H9 (cell line): ENCODE measurements at regions not wholly inside any gene's neighbourhood (a gene's known extent, or its start where the extent isn't known, plus 50 kb on each side); places are given as distances from the start of the nearest gene placed in this dataset.

Source experiments
- DNase-seq: peaks from one replicate; pipeline ENCODE4 v3.0.0-alpha.2; 2017
- H2AFZ ChIP-seq: one replicate; pipeline ENCODE4 v1.6.1; 2013; ENCODE audit warnings: mild to moderate bottlenecking, low read length, control low read depth, moderate library complexity
- H2AK5ac ChIP-seq: 2 replicates; pipeline ENCODE4 v1.6.1; 2013; ENCODE audit warnings: low read length, control low read depth, mixed read lengths; ENCODE audit not compliant: insufficient read length
- H2BK120ac ChIP-seq: one replicate; pipeline ENCODE4 v1.6.1; 2013; ENCODE audit warnings: low read depth, mild to moderate bottlenecking, low read length, control low read depth, inconsistent platforms; ENCODE audit not compliant: poor library complexity, severe bottlenecking
- H2BK12ac ChIP-seq: 2 replicates; pipeline ENCODE4 v1.6.1; 2013; ENCODE audit warnings: low read length, control low read depth, mixed read lengths, low read depth; ENCODE audit not compliant: insufficient read length
- H2BK15ac ChIP-seq: 2 replicates; pipeline ENCODE4 v1.6.1; 2013; ENCODE audit warnings: low read depth, low read length, control low read depth
- H2BK20ac ChIP-seq: one replicate; pipeline ENCODE4 v1.6.1; 2013; ENCODE audit warnings: low read depth, mild to moderate bottlenecking, low read length, control low read depth, inconsistent platforms; ENCODE audit not compliant: poor library complexity, severe bottlenecking
- H2BK5ac ChIP-seq: 2 replicates; pipeline ENCODE4 v1.6.1; 2013; ENCODE audit warnings: low read length, control low read depth, mixed read lengths; ENCODE audit not compliant: insufficient read length
- H3K14ac ChIP-seq: 2 replicates; pipeline ENCODE4 v1.6.1; 2013; ENCODE audit warnings: low read length, control low read depth; ENCODE audit not compliant: insufficient read depth
- H3K18ac ChIP-seq: 2 replicates; pipeline ENCODE4 v1.6.1; 2013; ENCODE audit warnings: low read depth, mild to moderate bottlenecking, mixed read lengths, low read length, control low read depth; ENCODE audit not compliant: insufficient read length
- H3K23ac ChIP-seq: 2 replicates; pipeline ENCODE4 v1.6.1; 2013; ENCODE audit warnings: low read length, control low read depth, mixed read lengths, low read depth; ENCODE audit not compliant: insufficient read length
- H3K23me2 ChIP-seq: 2 replicates; pipeline ENCODE4 v1.6.1; 2013; ENCODE audit warnings: low read depth, mild to moderate bottlenecking, mixed read lengths, low read length, control low read depth; ENCODE audit not compliant: insufficient read length, poor library complexity, severe bottlenecking
- H3K27ac ChIP-seq: 2 replicates; pipeline ENCODE4 v1.5.1; 2013; ENCODE audit warnings: low read length, control low read depth, mixed read lengths, low read depth; ENCODE audit not compliant: insufficient read length
- H3K27me3 ChIP-seq: 2 replicates; pipeline ENCODE4 v1.6.1; 2013; ENCODE audit warnings: low read length, control low read depth, inconsistent platforms; ENCODE audit not compliant: insufficient read depth
- H3K4ac ChIP-seq: 2 replicates; pipeline ENCODE4 v1.6.1; 2013; ENCODE audit warnings: low read depth, mild to moderate bottlenecking, control low read depth, inconsistent platforms, low read length, moderate library complexity
- H3K4me1 ChIP-seq: 2 replicates; pipeline ENCODE4 v1.6.1; 2013; ENCODE audit warnings: low read length, control low read depth, inconsistent platforms; ENCODE audit not compliant: insufficient read depth
- H3K4me2 ChIP-seq: 2 replicates; pipeline ENCODE4 v1.6.1; 2013; ENCODE audit warnings: low read length, control low read depth, mixed read lengths; ENCODE audit not compliant: insufficient read length, insufficient read depth
- H3K56ac ChIP-seq: 2 replicates; pipeline ENCODE4 v1.6.1; 2013; ENCODE audit warnings: low read depth, mild to moderate bottlenecking, mixed read lengths, low read length, control low read depth; ENCODE audit not compliant: insufficient read length
- H3K79me1 ChIP-seq: 2 replicates; pipeline ENCODE4 v1.6.1; 2013; ENCODE audit warnings: low read depth, mild to moderate bottlenecking, moderate library complexity, low read length, control low read depth, inconsistent platforms; ENCODE audit not compliant: insufficient read depth, poor library complexity, severe bottlenecking
- H3K79me2 ChIP-seq: 2 replicates; pipeline ENCODE4 v1.6.1; 2013; ENCODE audit warnings: low read length, control low read depth, inconsistent platforms; ENCODE audit not compliant: insufficient read depth
- H3K9ac ChIP-seq: 2 replicates; pipeline ENCODE4 v1.6.1; 2013; ENCODE audit warnings: low read length, control low read depth, mixed read lengths; ENCODE audit not compliant: insufficient read length; ENCODE audit errors: extremely low read depth
- H3K9me3 ChIP-seq: one replicate; pipeline ENCODE4 v1.6.1; 2013; ENCODE audit warnings: low read depth, low read length, inconsistent platforms; ENCODE audit not compliant: control insufficient read depth
- H3T11ph ChIP-seq: one replicate; pipeline ENCODE4 v1.6.1; 2013; ENCODE audit warnings: mild to moderate bottlenecking, low read length, control low read depth, inconsistent platforms
- H4K20me1 ChIP-seq: one replicate; pipeline ENCODE4 v1.6.1; 2013; ENCODE audit not compliant: control insufficient read depth, insufficient read length, insufficient read depth
- H4K5ac ChIP-seq: 2 replicates; pipeline ENCODE4 v1.6.1; 2013; ENCODE audit warnings: low read depth, mild to moderate bottlenecking, mixed read lengths, low read length, control low read depth; ENCODE audit not compliant: insufficient read length
- H4K8ac ChIP-seq: replicated peaks from 2 replicates; pipeline ENCODE4 v1.6.1; 2013; ENCODE audit warnings: low read length, control low read depth, mixed read lengths, low read depth; ENCODE audit not compliant: insufficient read length
- H4K91ac ChIP-seq: 2 replicates; pipeline ENCODE4 v1.6.1; 2013; ENCODE audit warnings: low read depth, mild to moderate bottlenecking, moderate library complexity, mixed read lengths, low read length, control low read depth; ENCODE audit not compliant: insufficient read length
- H3K27ac Mint-ChIP-seq, 3 experiments: 2 replicates in 2 of 3; 3 replicates in 1 of 3; pipeline ENCODE4 v1.8.0; 2020 to 2021; ENCODE audit warnings: mixed read lengths in 3 of 3, mild to moderate bottlenecking in 1 of 3, moderate library complexity in 1 of 3
- H3K27me3 Mint-ChIP-seq: 2 replicates; pipeline ENCODE4 v1.8.0; 2021; ENCODE audit warnings: low read depth, mild to moderate bottlenecking, moderate library complexity, mixed read lengths
- H3K36me3 Mint-ChIP-seq, 3 experiments: 2 replicates in 2 of 3; 3 replicates in 1 of 3; pipeline ENCODE4 v1.8.0; 2020 to 2021; ENCODE audit warnings: low read depth in 3 of 3, mixed read lengths in 3 of 3; ENCODE audit not compliant: insufficient read depth in 1 of 3
- H3K4me1 Mint-ChIP-seq, 2 experiments: 2 replicates each; pipeline ENCODE4 v1.8.0; 2020; ENCODE audit warnings: mixed read lengths in 2 of 2
- H3K4me3 Mint-ChIP-seq, 2 experiments: 2 replicates in 1 of 2; 3 replicates in 1 of 2; pipeline ENCODE4 v1.8.0; 2020 to 2021; ENCODE audit warnings: mild to moderate bottlenecking in 2 of 2, mixed read lengths in 2 of 2, moderate library complexity in 1 of 2
- H3K9me3 Mint-ChIP-seq, 2 experiments: 2 replicates in 1 of 2; 3 replicates in 1 of 2; pipeline ENCODE4 v1.8.0; 2020; ENCODE audit warnings: mild to moderate bottlenecking in 2 of 2, mixed read lengths in 2 of 2, moderate library complexity in 1 of 2
- WGBS: extraction: QIAGEN DNeasy Blood & Tissue Kit; methylation state at CpG from one replicate; pipeline ENCODE4 v1.1.7; 2013; ENCODE audit warnings: missing lambda C conversion rate, low lambda C conversion rate, mixed read lengths; ENCODE audit not compliant: insufficient read length; ENCODE audit errors: extremely low coverage; 5-methylcytosine and 5-hydroxymethylcytosine counted together
- TF ChIP-seq, protein P1 (sequence below): fragments of 200-600 bp; sonication (generic); conservative IDR thresholded peaks from 3 replicates; pipeline ENCODE4 v1.8.0; 2021; ENCODE audit warnings: antibody characterized with exemption, mild to moderate bottlenecking

DNA sequence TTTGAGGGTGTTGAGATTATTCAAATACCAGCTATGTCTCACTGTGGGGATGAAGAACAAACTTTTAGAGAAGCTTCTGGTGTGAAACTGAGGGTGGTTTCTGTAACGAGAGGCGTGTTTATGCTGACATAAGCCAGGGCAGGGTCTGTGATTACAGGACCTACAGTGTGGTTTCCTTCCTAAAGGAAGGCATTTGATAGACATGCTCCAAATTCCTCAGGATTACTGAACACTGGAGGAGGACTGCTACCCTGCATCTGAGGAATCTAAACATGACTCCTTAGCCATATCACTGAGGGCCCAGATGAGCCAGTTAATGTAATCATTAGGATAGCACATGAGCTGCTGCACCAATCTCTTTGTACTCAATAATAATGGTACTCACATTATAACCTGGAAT lies 328.4 kb upstream of the UMPS start:
- Histone ChIP-seq H3K27ac (no peak overlapping the region), H4K91ac (no peak overlapping the region), H2BK20ac (no peak overlapping the region), H3K79me2 (no peaks in the 10 kb centered on the region), H3K23ac (no peak overlapping the region), H2BK15ac (no peak overlapping the region), H4K5ac (no peak overlapping the region), H3K23me2 (no peaks in the 10 kb centered on the region), H3K9ac (no peak overlapping the region), H3K14ac (no peak overlapping the region), H3K56ac (no peak overlapping the region), H3K18ac (no peak overlapping the region), H3K4me2 (no peak overlapping the region), H2AK5ac (no peak overlapping the region), H2BK12ac (no peak overlapping the region), H3K4ac (no peak overlapping the region), H3K4me1 (no peaks in the 10 kb centered on the region), H3K79me1 (no peaks in the 10 kb centered on the region), H3K27me3 (no peaks in the 10 kb centered on the region), H3T11ph (no peak overlapping the region), H4K8ac (no peak overlapping the region), H2BK5ac (no peak overlapping the region), H2BK120ac (no peak overlapping the region), H3K9me3 (no peaks in the 10 kb centered on the region), H2AFZ (no peak overlapping the region), H4K20me1 (no peaks in the 10 kb centered on the region)
- no peak for DNase-seq
- no peak overlapping the region for H3K4me3 Mint-ChIP-seq
- H3K36me3 Mint-ChIP-seq, result no peaks in the 10 kb centered on the region
- H3K4me1 Mint-ChIP-seq, result no peaks in the 10 kb centered on the region
- no peak overlapping the region; a peak in 1 of 7 replicates for H3K27ac Mint-ChIP-seq
- TF ChIP-seq, protein P1, sequence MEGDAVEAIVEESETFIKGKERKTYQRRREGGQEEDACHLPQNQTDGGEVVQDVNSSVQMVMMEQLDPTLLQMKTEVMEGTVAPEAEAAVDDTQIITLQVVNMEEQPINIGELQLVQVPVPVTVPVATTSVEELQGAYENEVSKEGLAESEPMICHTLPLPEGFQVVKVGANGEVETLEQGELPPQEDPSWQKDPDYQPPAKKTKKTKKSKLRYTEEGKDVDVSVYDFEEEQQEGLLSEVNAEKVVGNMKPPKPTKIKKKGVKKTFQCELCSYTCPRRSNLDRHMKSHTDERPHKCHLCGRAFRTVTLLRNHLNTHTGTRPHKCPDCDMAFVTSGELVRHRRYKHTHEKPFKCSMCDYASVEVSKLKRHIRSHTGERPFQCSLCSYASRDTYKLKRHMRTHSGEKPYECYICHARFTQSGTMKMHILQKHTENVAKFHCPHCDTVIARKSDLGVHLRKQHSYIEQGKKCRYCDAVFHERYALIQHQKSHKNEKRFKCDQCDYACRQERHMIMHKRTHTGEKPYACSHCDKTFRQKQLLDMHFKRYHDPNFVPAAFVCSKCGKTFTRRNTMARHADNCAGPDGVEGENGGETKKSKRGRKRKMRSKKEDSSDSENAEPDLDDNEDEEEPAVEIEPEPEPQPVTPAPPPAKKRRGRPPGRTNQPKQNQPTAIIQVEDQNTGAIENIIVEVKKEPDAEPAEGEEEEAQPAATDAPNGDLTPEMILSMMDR, result no peak
- no peaks in the 10 kb centered on the region for H3K9me3 Mint-ChIP-seq
- no peaks in the 10 kb centered on the region for H3K27me3 Mint-ChIP-seq
- WGBS, result no CpG with 5 or more reads among the region's 2 CpGs
